Transverse colon (tissue), 3 donors: ENCODE measurements at regions not wholly inside any gene's neighbourhood (a gene's known extent, or its start where the extent isn't known, plus 50 kb on each side); places are given as distances from the start of the nearest gene placed in this dataset.

Experiments used
- EP300 ChIP-seq: sonication (generic); formaldehyde crosslinking; IDR thresholded peaks from one replicate; pipeline ENCODE4 v1.6.1; 2017; ENCODE audit warnings: antibody characterized with exemption, low read depth
- TF ChIP-seq, protein P1 (sequence below), 5 experiments: fragments of 200-600 bp in 3 of 5; fragments of 450-650 bp in 2 of 5; sonication (generic) in 3 of 5; IDR thresholded peaks; 1 replicate in 2 of 5; 2 replicates in 3 of 5; pipeline ENCODE4 v1.5.1; 2016 to 2017; ENCODE audit warnings: antibody characterized with exemption in 5 of 5, inconsistent platforms in 3 of 5, mild to moderate bottlenecking in 2 of 5, moderate library complexity in 1 of 5

DNA sequence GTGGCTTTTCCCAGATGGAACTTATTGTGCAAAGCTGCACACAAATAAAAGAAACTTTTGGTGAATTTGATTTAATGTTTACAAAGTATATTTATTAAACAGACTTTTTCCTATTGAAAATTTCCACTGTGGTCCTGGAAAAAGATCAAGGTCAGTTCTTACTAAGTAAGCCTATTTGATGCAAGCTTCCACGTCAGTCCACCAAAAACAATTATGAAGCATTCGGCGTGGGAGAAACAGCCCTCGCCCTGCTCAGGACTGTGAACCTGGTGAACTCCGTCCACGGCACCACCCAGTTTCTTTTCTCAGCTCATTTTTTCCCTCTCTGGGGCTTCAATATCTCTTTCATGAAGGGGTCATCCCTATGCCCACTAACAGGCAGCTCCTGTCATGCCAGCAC is 149.8 kb downstream of the EFNB2 start:
- TF ChIP-seq, protein P1, sequence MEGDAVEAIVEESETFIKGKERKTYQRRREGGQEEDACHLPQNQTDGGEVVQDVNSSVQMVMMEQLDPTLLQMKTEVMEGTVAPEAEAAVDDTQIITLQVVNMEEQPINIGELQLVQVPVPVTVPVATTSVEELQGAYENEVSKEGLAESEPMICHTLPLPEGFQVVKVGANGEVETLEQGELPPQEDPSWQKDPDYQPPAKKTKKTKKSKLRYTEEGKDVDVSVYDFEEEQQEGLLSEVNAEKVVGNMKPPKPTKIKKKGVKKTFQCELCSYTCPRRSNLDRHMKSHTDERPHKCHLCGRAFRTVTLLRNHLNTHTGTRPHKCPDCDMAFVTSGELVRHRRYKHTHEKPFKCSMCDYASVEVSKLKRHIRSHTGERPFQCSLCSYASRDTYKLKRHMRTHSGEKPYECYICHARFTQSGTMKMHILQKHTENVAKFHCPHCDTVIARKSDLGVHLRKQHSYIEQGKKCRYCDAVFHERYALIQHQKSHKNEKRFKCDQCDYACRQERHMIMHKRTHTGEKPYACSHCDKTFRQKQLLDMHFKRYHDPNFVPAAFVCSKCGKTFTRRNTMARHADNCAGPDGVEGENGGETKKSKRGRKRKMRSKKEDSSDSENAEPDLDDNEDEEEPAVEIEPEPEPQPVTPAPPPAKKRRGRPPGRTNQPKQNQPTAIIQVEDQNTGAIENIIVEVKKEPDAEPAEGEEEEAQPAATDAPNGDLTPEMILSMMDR (IDR thresholded peaks at IDR 0.05): no peak
- TF ChIP-seq EP300: no peak
